ENCODE measurements at regions not wholly inside any gene's neighbourhood (a gene's known extent, or its start where the extent isn't known, plus 50 kb on each side); places are given as distances from the start of the nearest gene placed in this dataset.

DNA sequence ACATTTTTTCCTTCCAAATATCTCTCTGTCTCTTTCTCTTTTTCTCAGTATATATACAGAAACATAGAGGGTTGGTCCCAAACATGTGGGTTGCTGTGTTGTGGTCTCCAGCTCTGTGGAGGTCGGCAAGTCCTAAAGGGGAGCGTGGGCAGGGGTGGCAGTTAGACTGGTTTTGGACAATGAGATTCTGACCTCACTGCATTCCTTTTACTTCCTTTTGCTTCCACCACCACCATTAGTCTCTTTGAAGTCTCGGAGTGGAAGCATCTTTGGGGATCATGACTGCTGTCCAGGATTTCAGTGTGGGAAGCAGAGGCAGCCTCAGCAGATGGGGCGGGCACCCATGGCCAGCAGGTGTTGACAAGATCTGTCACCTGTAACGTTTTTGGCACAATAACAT lies 1091.8 kb downstream of the RAPGEF2 start:
- TF ChIP-seq CTCF (IDR thresholded peaks at IDR 0.05): no peak
- TF ChIP-seq ZFX (IDR thresholded peaks at IDR 0.05; ENCODE audit: borderline replicate concordance): no peak
- no peak overlapping the region for H3K27ac ChIP-seq

- no peak overlapping the region for H3K27ac ChIP-seq
- TF ChIP-seq ZFX (IDR thresholded peaks at IDR 0.05; ENCODE audit: borderline replicate concordance) (no peak), CTCF (IDR thresholded peaks at IDR 0.05) (no peak)
Observed at GRCh38 chr4:160202802-160203201, 1099.9 kb downstream of the RAPGEF2 start.

DNA sequence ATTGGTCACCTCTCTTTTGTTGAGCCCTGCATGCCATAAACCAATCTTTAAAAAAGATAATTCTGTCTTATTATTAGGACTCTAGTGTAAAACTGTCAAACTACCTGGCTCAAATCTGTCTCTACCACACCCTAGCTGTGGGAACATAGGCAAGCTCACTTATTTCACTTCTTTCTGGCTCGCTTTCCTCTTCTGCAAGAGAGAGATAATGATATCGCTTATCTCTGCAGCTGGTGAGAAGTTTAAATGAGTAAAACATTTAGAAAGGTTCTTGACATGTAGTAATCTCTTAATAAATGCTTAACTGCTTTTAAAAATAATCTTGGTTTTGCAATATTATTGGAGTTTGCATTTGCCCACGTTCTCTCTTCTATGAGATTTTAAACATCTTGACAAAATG lies 1109.2 kb downstream of the RAPGEF2 start:
- no peak for TF ChIP-seq CTCF (IDR thresholded peaks at IDR 0.05)
- TF ChIP-seq ZFX (IDR thresholded peaks at IDR 0.05; ENCODE audit: borderline replicate concordance): no peak

DNA sequence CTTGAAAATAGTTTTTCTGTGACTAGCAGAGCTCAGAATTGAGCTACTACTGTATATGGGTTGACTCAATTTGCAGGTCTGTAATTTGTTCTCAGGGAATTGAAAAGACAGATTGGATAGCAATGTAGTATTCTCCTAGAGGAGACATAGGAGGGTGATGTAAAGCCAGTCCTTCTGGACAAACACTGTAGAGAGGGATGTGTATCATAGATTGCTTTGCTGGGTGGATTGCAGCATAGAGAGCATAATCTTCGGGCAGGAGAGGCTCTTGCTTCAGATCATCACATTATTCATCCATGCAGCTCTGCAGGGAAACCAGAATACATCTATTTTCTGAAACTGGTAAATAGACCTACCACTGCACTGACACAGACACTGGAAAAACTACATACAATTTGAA lies 1110.5 kb downstream of the RAPGEF2 start:
- no peak for TF ChIP-seq ZFX (IDR thresholded peaks at IDR 0.05; ENCODE audit: borderline replicate concordance)
- TF ChIP-seq CTCF (IDR thresholded peaks at IDR 0.05): no peak
- no peak overlapping the region for H3K27ac ChIP-seq

More for the DNA sequence above, 1109.2 kb downstream of the RAPGEF2 start:
- no peak overlapping the region for H3K27ac ChIP-seq

DNA sequence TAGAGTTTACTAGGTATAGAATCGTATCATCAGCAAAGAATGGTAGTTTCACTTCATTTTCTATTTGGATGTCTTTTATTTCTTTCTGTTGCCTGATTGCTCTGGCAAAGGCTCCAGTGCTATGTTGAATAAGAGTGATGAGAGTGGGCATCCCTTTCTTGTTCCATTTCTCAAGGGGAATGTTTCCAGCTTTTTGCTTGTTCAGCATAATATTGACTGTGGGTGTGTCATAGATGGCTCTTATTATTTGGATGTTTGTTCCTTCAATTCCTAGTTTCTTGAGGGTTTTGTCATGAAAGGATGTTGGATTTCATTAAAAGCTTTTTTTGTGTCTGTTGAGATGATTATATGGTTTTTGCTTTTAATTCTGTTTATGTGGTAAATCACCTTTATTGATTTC lies 1114.5 kb downstream of the RAPGEF2 start:
- TF ChIP-seq CTCF (IDR thresholded peaks at IDR 0.05): no peak
- no peak for TF ChIP-seq ZFX (IDR thresholded peaks at IDR 0.05; ENCODE audit: borderline replicate concordance)
- H3K27ac ChIP-seq: no peak overlapping the region

DNA sequence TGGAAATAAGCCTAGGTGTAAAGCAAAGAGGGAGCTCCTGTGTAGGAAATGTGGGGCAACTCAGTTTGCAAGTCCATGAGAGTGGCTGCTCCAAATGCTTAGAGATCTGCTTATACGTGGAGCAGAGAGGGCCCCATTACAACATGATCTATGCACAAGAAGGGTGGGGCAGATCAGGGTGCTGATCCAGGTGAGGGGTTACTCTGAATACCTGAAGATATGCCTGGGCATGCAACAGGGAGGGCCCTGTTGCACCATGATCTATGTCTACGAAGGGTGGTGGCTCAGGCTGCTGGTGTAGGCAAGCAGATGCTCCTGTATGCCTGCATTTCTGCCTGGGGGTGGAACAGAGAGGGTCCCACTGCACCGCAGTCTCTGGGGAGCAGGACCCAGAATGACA lies 1121.2 kb downstream of the RAPGEF2 start:
- no peak overlapping the region for H3K27ac ChIP-seq
- no peak for TF ChIP-seq CTCF (IDR thresholded peaks at IDR 0.05)
- no peak for TF ChIP-seq ZFX (IDR thresholded peaks at IDR 0.05; ENCODE audit: borderline replicate concordance)

DNA sequence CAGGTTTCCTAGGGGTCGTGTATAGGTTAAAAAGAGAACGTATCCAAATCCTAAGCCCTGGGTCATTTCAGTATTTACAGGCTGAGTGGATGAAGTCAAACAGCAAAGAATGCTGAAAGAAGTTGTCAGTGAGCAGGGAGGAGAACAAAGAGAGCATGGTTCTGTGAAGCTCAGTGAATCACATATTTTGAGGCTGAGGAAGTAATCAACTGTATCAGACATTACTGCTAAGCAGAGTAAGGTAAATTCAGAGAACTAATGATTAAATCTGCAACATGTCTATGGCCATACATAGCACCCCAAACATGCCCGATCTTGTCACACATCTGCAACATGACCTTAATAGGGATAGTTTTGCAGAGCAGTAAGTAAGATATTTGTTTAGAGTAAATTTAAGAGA lies 1130.3 kb downstream of the RAPGEF2 start:
- TF ChIP-seq CTCF (IDR thresholded peaks at IDR 0.05) (no peak), ZFX (IDR thresholded peaks at IDR 0.05; ENCODE audit: borderline replicate concordance) (no peak)
- H3K27ac ChIP-seq: no peak overlapping the region

All from 22Rv1 (cell line).